Fibroblast of villous mesenchyme (primary cell): ENCODE measurements at regions not wholly inside any gene's neighbourhood (a gene's known extent, or its start where the extent isn't known, plus 50 kb on each side); places are given as distances from the start of the nearest gene placed in this dataset.

ENCODE experiments used
- DNase-seq: peaks from one replicate; pipeline ENCODE4 v3.0.0-alpha.2; 2010; ENCODE audit warnings: low read depth
- H3K4me3 ChIP-seq: 2 replicates; pipeline ENCODE4 v1.5.1; 2011; ENCODE audit warnings: low read depth, mild to moderate bottlenecking, low read length
- CTCF ChIP-seq: IDR thresholded peaks from 2 replicates; pipeline ENCODE4 v1.5.1; 2012; ENCODE audit warnings: low read depth, mild to moderate bottlenecking, low read length; ENCODE audit not compliant: insufficient read depth

- no peak overlapping the region for H3K4me3 ChIP-seq
- TF ChIP-seq CTCF, result no peak
- DNase-seq, result no peak
These were observed 146.4 kb upstream of the ERCC6L2 start for GRCh38 chr9:95729046-95729445.

GRCh38 chr9:95727947-95728520 lies 147.5 kb upstream of the ERCC6L2 start:
- DNase-seq, result no peak
- no peak overlapping the region for H3K4me3 ChIP-seq
- no peak for TF ChIP-seq CTCF

- DNase-seq, result peak; percentile 71
- H3K4me3 ChIP-seq, result no peak overlapping the region
- peak; percentile 77 for TF ChIP-seq CTCF
These were observed 148.7 kb upstream of the ERCC6L2 start for GRCh38 chr9:95726756-95727155.

GRCh38 chr9:95725045-95725444 lies 150.4 kb upstream of the ERCC6L2 start:
- no peak for DNase-seq
- no peak overlapping the region for H3K4me3 ChIP-seq
- TF ChIP-seq CTCF, result no peak

GRCh38 chr9:95724253-95724991 lies 151.1 kb upstream of the ERCC6L2 start:
- no peak overlapping the region for H3K4me3 ChIP-seq
- no peak for DNase-seq
- TF ChIP-seq CTCF, result no peak

GRCh38 chr9:95722141-95722540 lies 153.3 kb upstream of the ERCC6L2 start:
- H3K4me3 ChIP-seq, result no peak overlapping the region
- TF ChIP-seq CTCF, result no peak
- DNase-seq, result no peak
